HFF-Myc (cell line): ENCODE measurements at regions not wholly inside any gene's neighbourhood (a gene's known extent, or its start where the extent isn't known, plus 50 kb on each side); places are given as distances from the start of the nearest gene placed in this dataset.

Source experiments
- DNase-seq: peaks from one replicate; pipeline ENCODE4 v3.0.0-alpha.2; 2011; ENCODE audit warnings: low read depth; ENCODE audit errors: extremely low read depth
- H3K4me3 ChIP-seq: replicated peaks from 2 replicates; pipeline ENCODE4 v1.5.1; 2011; ENCODE audit warnings: low read depth, mild to moderate bottlenecking, control low read depth, low read length
- TF ChIP-seq, protein P1 (sequence below): IDR thresholded peaks from 2 replicates; pipeline ENCODE4 v1.5.1; 2012; ENCODE audit warnings: mild to moderate bottlenecking, low read depth, low read length, control low read depth; ENCODE audit errors: missing control alignments

- no peak for DNase-seq
- TF ChIP-seq, protein P1, sequence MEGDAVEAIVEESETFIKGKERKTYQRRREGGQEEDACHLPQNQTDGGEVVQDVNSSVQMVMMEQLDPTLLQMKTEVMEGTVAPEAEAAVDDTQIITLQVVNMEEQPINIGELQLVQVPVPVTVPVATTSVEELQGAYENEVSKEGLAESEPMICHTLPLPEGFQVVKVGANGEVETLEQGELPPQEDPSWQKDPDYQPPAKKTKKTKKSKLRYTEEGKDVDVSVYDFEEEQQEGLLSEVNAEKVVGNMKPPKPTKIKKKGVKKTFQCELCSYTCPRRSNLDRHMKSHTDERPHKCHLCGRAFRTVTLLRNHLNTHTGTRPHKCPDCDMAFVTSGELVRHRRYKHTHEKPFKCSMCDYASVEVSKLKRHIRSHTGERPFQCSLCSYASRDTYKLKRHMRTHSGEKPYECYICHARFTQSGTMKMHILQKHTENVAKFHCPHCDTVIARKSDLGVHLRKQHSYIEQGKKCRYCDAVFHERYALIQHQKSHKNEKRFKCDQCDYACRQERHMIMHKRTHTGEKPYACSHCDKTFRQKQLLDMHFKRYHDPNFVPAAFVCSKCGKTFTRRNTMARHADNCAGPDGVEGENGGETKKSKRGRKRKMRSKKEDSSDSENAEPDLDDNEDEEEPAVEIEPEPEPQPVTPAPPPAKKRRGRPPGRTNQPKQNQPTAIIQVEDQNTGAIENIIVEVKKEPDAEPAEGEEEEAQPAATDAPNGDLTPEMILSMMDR: no peak
- no peak overlapping the region for H3K4me3 ChIP-seq
These were observed 850.9 kb upstream of the PCDH9 start for GRCh38 chr13:68081061-68081460.

DNA sequence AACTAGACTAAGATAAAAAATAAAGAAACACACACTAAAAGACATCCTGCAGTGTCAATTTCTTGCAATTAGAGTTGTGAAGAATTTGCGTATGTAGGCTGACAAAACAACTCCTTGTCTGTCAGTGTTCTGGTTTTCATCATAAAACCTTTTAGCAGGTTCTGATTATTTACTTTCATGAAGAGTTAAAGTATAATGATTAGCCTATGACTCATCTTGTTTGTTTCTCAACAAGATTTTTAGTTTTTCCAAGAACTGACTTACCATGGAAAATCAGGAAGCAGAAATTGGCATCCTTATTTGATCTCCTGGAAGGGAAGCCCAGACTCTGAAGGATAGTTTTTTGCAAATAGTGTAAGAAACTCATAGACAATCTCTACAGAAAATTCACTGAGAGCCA, 848.7 kb upstream of the PCDH9 start:
- no peak overlapping the region for H3K4me3 ChIP-seq
- TF ChIP-seq, protein P1: no peak
- no peak for DNase-seq

GRCh38 chr13:68078469-68078868, 848.3 kb upstream of the PCDH9 start:
- no peak overlapping the region for H3K4me3 ChIP-seq
- TF ChIP-seq, protein P1: no peak
- no peak for DNase-seq

- no peak for DNase-seq
- H3K4me3 ChIP-seq: no peak overlapping the region
- TF ChIP-seq, protein P1: no peak
These were observed 845.9 kb upstream of the PCDH9 start for GRCh38 chr13:68076046-68076445.

- TF ChIP-seq, protein P1: no peak
- H3K4me3 ChIP-seq: no peak overlapping the region
- DNase-seq: no peak
These were observed 836.9 kb upstream of the PCDH9 start for GRCh38 chr13:68066879-68067513.

- DNase-seq: no peak
- TF ChIP-seq, protein P1: no peak
- no peak overlapping the region for H3K4me3 ChIP-seq
These were observed 834.0 kb upstream of the PCDH9 start for GRCh38 chr13:68064001-68064770.
